Adrenal gland (tissue), 9 donors: ENCODE measurements at regions not wholly inside any gene's neighbourhood (a gene's known extent, or its start where the extent isn't known, plus 50 kb on each side); places are given as distances from the start of the nearest gene placed in this dataset.

Experiments used
- DNase-seq, 7 donors: peaks; one replicate each; pipeline ENCODE4 v3.0.0-alpha.2; 2019 to 2020
- H3K27ac ChIP-seq, 5 donors: fragments of 200-600 bp; sonication (generic) in 4 of 5; 1 replicate in 3 of 5; 2 replicates in 2 of 5; pipeline versions ENCODE4 v1.5.1 to v1.8.0; 2016 to 2020; ENCODE audit warnings: mild to moderate bottlenecking in 1 of 5
- H3K27me3 ChIP-seq: fragments of 200-600 bp; 2 replicates; pipeline ENCODE4 v1.8.0; 2021
- H3K36me3 ChIP-seq, 2 donors: fragments of 200-600 bp; replicated peaks in 1 of 2; 1 replicate in 1 of 2; 2 replicates in 1 of 2; pipeline versions ENCODE4 v1.5.1 to v1.8.0; 2018 to 2022
- H3K4me1 ChIP-seq, 2 donors: fragments of 200-600 bp; replicated peaks in 1 of 2; 1 replicate in 1 of 2; 2 replicates in 1 of 2; pipeline versions ENCODE4 v1.5.1 to v1.8.0; 2018 to 2021
- H3K4me3 ChIP-seq, 4 donors: fragments of 200-600 bp; sonication (generic) in 3 of 4; one replicate each; pipeline ENCODE4 v1.5.1; 2016 to 2018
- H3K9me3 ChIP-seq, 3 donors: fragments of 200-600 bp; sonication (generic) in 1 of 3; replicated peaks in 1 of 3; 1 replicate in 2 of 3; 2 replicates in 1 of 3; pipeline versions ENCODE4 v1.5.1 to v1.8.0; 2016 to 2021
- CTCF ChIP-seq, 6 experiments: fragments of 450-650 bp in 4 of 6; fragments of 200-600 bp in 2 of 6; sonication (generic) in 1 of 6; IDR thresholded peaks; 1 replicate in 5 of 6; 2 replicates in 1 of 6; pipeline versions ENCODE4 v1.5.1 to v1.8.0; 2016 to 2021; ENCODE audit warnings: antibody characterized with exemption in 6 of 6, mild to moderate bottlenecking in 2 of 6, moderate library complexity in 1 of 6
- POLR2A ChIP-seq, 2 donors: fragments of 450-650 bp; IDR thresholded peaks; one replicate each; pipeline ENCODE4 v1.6.1; 2017; ENCODE audit warnings: antibody characterized with exemption in 2 of 2, mild to moderate bottlenecking in 2 of 2, moderate library complexity in 1 of 2
- WGBS, 4 donors: extraction: QIAGEN DNeasy Blood & Tissue Kit in 2 of 4; methylation state at CpG; one replicate each; pipeline versions ENCODE4 v1.1.5 to v1.1.7; 2013 to 2017; 5-methylcytosine and 5-hydroxymethylcytosine counted together
- intact Hi-C, 2 donors: fragments of 100-400 bp; cut with DNase I; formaldehyde crosslinking; loops; one replicate each; pipeline versions ENCODE4 v1.14.1 to v1.15.0; 2022 to 2023
- donor health status: healthy with polysubstance abuse.
- donor health status: Bipolar disorder and iron deficiency.
- donor health status: DM: yes; HTN: yes; CAD: no.
- donor health status: DM: no; HTN: no; CAD: no.
- donor health status: DM: no; HTN: no; CAD: no.

- no peak overlapping the region for H3K27ac ChIP-seq
- intact Hi-C loops: no loop called here
- 86 to 95% (median 92%) methylated on average over 2 of the region's 2 CpGs for WGBS, 4 donors
- no peak for DNase-seq
- no peak overlapping the region for H3K4me3 ChIP-seq
- no peaks in the 10 kb centered on the region for H3K27me3 ChIP-seq
- no peaks in the 10 kb centered on the region for H3K9me3 ChIP-seq
- TF ChIP-seq POLR2A (IDR thresholded peaks at IDR 0.05) (no peak), CTCF (IDR thresholded peaks at IDR 0.05) (no peak)
- H3K36me3 ChIP-seq: no peaks in the 10 kb centered on the region
- no peaks in the 10 kb centered on the region for H3K4me1 ChIP-seq
Observed at GRCh38 chr12:58041441-58041840, 100.1 kb downstream of the ATP23 start.

GRCh38 chr12:58044966-58045365, 103.6 kb downstream of the ATP23 start:
- H3K27ac ChIP-seq: no peak overlapping the region
- H3K4me1 ChIP-seq: no peaks in the 10 kb centered on the region
- no peak for DNase-seq
- TF ChIP-seq POLR2A (IDR thresholded peaks at IDR 0.05) (no peak), CTCF (IDR thresholded peaks at IDR 0.05) (no peak)
- no peaks in the 10 kb centered on the region for H3K27me3 ChIP-seq
- no peaks in the 10 kb centered on the region for H3K9me3 ChIP-seq
- no peaks in the 10 kb centered on the region for H3K36me3 ChIP-seq
- intact Hi-C loops: no loop called here
- H3K4me3 ChIP-seq: no peak overlapping the region

- Histone ChIP-seq H3K4me1 (no peaks in the 10 kb centered on the region), H3K36me3 (no peaks in the 10 kb centered on the region), H3K9me3 (no peaks in the 10 kb centered on the region), H3K4me3 (no peak overlapping the region), H3K27ac (no peak overlapping the region), H3K27me3 (no peaks in the 10 kb centered on the region)
- WGBS, 4 donors: 44 to 59% (median 53%) methylated on average over 1 of the region's 1 CpG
- no peak for DNase-seq
- intact Hi-C loops: no loop called here
- TF ChIP-seq CTCF (IDR thresholded peaks at IDR 0.05) (no peak), POLR2A (IDR thresholded peaks at IDR 0.05) (no peak)
Observed at GRCh38 chr12:58046271-58046670, 104.9 kb downstream of the ATP23 start.

GRCh38 chr12:58051378-58051777, 110.0 kb downstream of the ATP23 start:
- no peak for DNase-seq
- TF ChIP-seq CTCF (IDR thresholded peaks at IDR 0.05): no peak
- no peak for TF ChIP-seq POLR2A (IDR thresholded peaks at IDR 0.05)
- intact Hi-C loops: no loop called here
- Histone ChIP-seq H3K4me3 (no peak overlapping the region), H3K4me1 (no peaks in the 10 kb centered on the region), H3K9me3 (no peaks in the 10 kb centered on the region), H3K27me3 (no peaks in the 10 kb centered on the region), H3K27ac (no peak overlapping the region), H3K36me3 (no peaks in the 10 kb centered on the region)
- WGBS, 4 donors: 0 to 56% (median 21%) methylated on average over 1 of the region's 1 CpG
